Calu3 (cell line): ENCODE measurements at regions not wholly inside any gene's neighbourhood (a gene's known extent, or its start where the extent isn't known, plus 50 kb on each side); places are given as distances from the start of the nearest gene placed in this dataset.

Source experiments
- BruUV-seq: library from RNA; stranded (reverse); fragments of 400-500 nt; replicated peaks from 2 replicates; lab custom pipeline; 2021; lab: Mats Ljungman, UMichigan
- CTCF ChIA-PET: fragments of 300-600 bp; sonication (Branson Sonifier 250); formaldehyde crosslinking; loops from one replicate; lab custom pipeline; 2022; ENCODE audit warnings: antibody characterized with exemption; lab: Charles Lee
- DNase-seq: peaks from one replicate; pipeline ENCODE4 v3.0.0; 2022
- H3K27ac Mint-ChIP-seq: one replicate; pipeline ENCODE4 v1.8.0; 2022; ENCODE audit warnings: mixed read lengths; ENCODE audit not compliant: unreplicated experiment
- H3K27me3 Mint-ChIP-seq: one replicate; pipeline ENCODE4 v1.8.0; 2022; ENCODE audit warnings: mixed read lengths; ENCODE audit not compliant: unreplicated experiment
- H3K36me3 Mint-ChIP-seq: one replicate; pipeline ENCODE4 v1.8.0; 2022; ENCODE audit warnings: mild to moderate bottlenecking, moderate library complexity, mixed read lengths; ENCODE audit not compliant: insufficient read depth, unreplicated experiment
- H3K4me1 Mint-ChIP-seq: one replicate; pipeline ENCODE4 v1.8.0; 2022; ENCODE audit warnings: mild to moderate bottlenecking, low read depth, mixed read lengths; ENCODE audit not compliant: unreplicated experiment
- H3K4me3 Mint-ChIP-seq: one replicate; pipeline ENCODE4 v1.8.0; 2022; ENCODE audit warnings: mild to moderate bottlenecking, low read depth, moderate library complexity, mixed read lengths; ENCODE audit not compliant: unreplicated experiment
- H3K9me3 Mint-ChIP-seq: one replicate; pipeline ENCODE4 v1.8.0; 2022; ENCODE audit warnings: low read depth, mixed read lengths; ENCODE audit not compliant: unreplicated experiment
- intact Hi-C: fragments of 100-400 bp; cut with micrococcal nuclease; formaldehyde crosslinking; loops from one replicate; pipeline ENCODE4 v1.10.0; 2022; ENCODE audit not compliant: unreplicated experiment
- TF ChIP-seq, protein P1 (sequence below): fragments of 200-600 bp; IDR thresholded peaks from one replicate; pipeline ENCODE4 v1.8.0; 2022; ENCODE audit warnings: antibody characterized with exemption; ENCODE audit not compliant: unreplicated experiment

- CTCF ChIA-PET: no interaction called here
Observed at GRCh38 chr1:18001725-18002124, 105.9 kb upstream of the IGSF21 start.

GRCh38 chr1:18004278-18004677, 103.3 kb upstream of the IGSF21 start:
- no peaks in the 10 kb centered on the region for H3K36me3 Mint-ChIP-seq
- no peak overlapping the region for H3K27ac Mint-ChIP-seq
- no peak for DNase-seq
- no TSS peak for BruUV-seq
- no peaks in the 10 kb centered on the region for H3K9me3 Mint-ChIP-seq
- no peak overlapping the region for H3K4me3 Mint-ChIP-seq
- CTCF ChIA-PET: no interaction called here
- intact Hi-C loops: no loop called here
- H3K4me1 Mint-ChIP-seq: no peaks in the 10 kb centered on the region
- TF ChIP-seq, protein P1, sequence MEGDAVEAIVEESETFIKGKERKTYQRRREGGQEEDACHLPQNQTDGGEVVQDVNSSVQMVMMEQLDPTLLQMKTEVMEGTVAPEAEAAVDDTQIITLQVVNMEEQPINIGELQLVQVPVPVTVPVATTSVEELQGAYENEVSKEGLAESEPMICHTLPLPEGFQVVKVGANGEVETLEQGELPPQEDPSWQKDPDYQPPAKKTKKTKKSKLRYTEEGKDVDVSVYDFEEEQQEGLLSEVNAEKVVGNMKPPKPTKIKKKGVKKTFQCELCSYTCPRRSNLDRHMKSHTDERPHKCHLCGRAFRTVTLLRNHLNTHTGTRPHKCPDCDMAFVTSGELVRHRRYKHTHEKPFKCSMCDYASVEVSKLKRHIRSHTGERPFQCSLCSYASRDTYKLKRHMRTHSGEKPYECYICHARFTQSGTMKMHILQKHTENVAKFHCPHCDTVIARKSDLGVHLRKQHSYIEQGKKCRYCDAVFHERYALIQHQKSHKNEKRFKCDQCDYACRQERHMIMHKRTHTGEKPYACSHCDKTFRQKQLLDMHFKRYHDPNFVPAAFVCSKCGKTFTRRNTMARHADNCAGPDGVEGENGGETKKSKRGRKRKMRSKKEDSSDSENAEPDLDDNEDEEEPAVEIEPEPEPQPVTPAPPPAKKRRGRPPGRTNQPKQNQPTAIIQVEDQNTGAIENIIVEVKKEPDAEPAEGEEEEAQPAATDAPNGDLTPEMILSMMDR: no peak
- H3K27me3 Mint-ChIP-seq: peaks cover 91% of the 10 kb centered on the region

More at GRCh38 chr1:18001725-18002124, 105.9 kb upstream of the IGSF21 start:
- TF ChIP-seq, protein P1: no peak
- no peak overlapping the region for H3K27ac Mint-ChIP-seq
- peaks cover 70% of the 10 kb centered on the region for H3K27me3 Mint-ChIP-seq
- no peak for DNase-seq
- no TSS peak for BruUV-seq
- H3K4me1 Mint-ChIP-seq: no peaks in the 10 kb centered on the region
- intact Hi-C loops: no loop called here
- no peaks in the 10 kb centered on the region for H3K9me3 Mint-ChIP-seq
- H3K4me3 Mint-ChIP-seq: no peak overlapping the region
- H3K36me3 Mint-ChIP-seq: no peaks in the 10 kb centered on the region

- Mint-ChIP-seq H3K9me3 (no peaks in the 10 kb centered on the region), H3K27ac (no peak overlapping the region), H3K27me3 (peaks cover 97% of the 10 kb centered on the region), H3K4me1 (no peaks in the 10 kb centered on the region), H3K4me3 (no peak overlapping the region), H3K36me3 (no peaks in the 10 kb centered on the region)
- no TSS peak for BruUV-seq
- intact Hi-C loops: no loop called here
- CTCF ChIA-PET: no interaction called here
- no peak for DNase-seq
- TF ChIP-seq, protein P1: no peak
Observed at GRCh38 chr1:18005238-18005637, 102.4 kb upstream of the IGSF21 start.

DNA sequence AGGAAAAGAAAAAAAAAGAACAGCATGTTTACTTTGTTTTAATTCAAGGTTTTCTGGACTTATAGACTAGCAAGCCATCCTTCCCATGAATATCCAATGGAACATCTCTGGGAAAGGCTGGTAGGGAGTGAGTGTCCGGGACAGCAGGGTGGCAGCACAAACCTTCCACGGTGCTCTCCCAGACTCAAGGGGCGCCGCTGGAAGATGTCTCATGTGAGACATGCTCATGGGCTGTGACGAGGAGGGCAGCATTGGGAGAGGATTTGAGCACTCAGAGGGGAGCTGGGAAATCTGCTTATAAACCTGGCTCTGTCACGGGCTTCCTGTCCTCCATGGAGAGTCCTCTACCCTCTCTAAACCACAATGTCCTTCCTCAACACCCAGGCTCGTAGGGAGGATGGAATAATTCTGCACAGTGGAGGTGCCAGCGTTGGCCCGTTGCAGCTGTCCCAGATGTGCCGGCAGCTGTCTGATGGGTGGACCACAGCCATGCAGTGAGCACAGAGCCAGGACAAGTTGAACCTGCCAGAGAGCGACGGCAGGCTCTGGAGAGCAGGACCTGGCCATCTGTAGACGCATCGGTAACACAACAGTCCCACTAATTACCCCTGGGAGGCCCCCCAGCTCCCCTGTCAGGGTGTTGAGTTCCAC, 100.1 kb upstream of the IGSF21 start:
- Mint-ChIP-seq H3K9me3 (no peaks in the 10 kb centered on the region), H3K36me3 (no peaks in the 10 kb centered on the region), H3K27ac (no peak overlapping the region), H3K4me1 (no peaks in the 10 kb centered on the region), H3K4me3 (no peak overlapping the region), H3K27me3 (peaks cover 95% of the 10 kb centered on the region)
- TF ChIP-seq, protein P1: no peak
- CTCF ChIA-PET: no interaction called here
- DNase-seq: no peak
- intact Hi-C loops: no loop called here
- no TSS peak for BruUV-seq
